H9 (cell line): ENCODE measurements at regions not wholly inside any gene's neighbourhood (a gene's known extent, or its start where the extent isn't known, plus 50 kb on each side); places are given as distances from the start of the nearest gene placed in this dataset.
A peak's percentile ranks its signal among the peaks of the same experiment; 100 is the strongest.

Experiments
- DNase-seq: peaks from one replicate; pipeline ENCODE4 v3.0.0-alpha.2; 2017
- H2AFZ ChIP-seq: one replicate; pipeline ENCODE4 v1.6.1; 2013; ENCODE audit warnings: mild to moderate bottlenecking, low read length, control low read depth, moderate library complexity
- H2AK5ac ChIP-seq: 2 replicates; pipeline ENCODE4 v1.6.1; 2013; ENCODE audit warnings: low read length, control low read depth, mixed read lengths; ENCODE audit not compliant: insufficient read length
- H2BK120ac ChIP-seq: one replicate; pipeline ENCODE4 v1.6.1; 2013; ENCODE audit warnings: low read depth, mild to moderate bottlenecking, low read length, control low read depth, inconsistent platforms; ENCODE audit not compliant: poor library complexity, severe bottlenecking
- H2BK12ac ChIP-seq: 2 replicates; pipeline ENCODE4 v1.6.1; 2013; ENCODE audit warnings: low read length, control low read depth, mixed read lengths, low read depth; ENCODE audit not compliant: insufficient read length
- H2BK15ac ChIP-seq: 2 replicates; pipeline ENCODE4 v1.6.1; 2013; ENCODE audit warnings: low read depth, low read length, control low read depth
- H2BK20ac ChIP-seq: one replicate; pipeline ENCODE4 v1.6.1; 2013; ENCODE audit warnings: low read depth, mild to moderate bottlenecking, low read length, control low read depth, inconsistent platforms; ENCODE audit not compliant: poor library complexity, severe bottlenecking
- H2BK5ac ChIP-seq: 2 replicates; pipeline ENCODE4 v1.6.1; 2013; ENCODE audit warnings: low read length, control low read depth, mixed read lengths; ENCODE audit not compliant: insufficient read length
- H3K14ac ChIP-seq: 2 replicates; pipeline ENCODE4 v1.6.1; 2013; ENCODE audit warnings: low read length, control low read depth; ENCODE audit not compliant: insufficient read depth
- H3K18ac ChIP-seq: 2 replicates; pipeline ENCODE4 v1.6.1; 2013; ENCODE audit warnings: low read depth, mild to moderate bottlenecking, mixed read lengths, low read length, control low read depth; ENCODE audit not compliant: insufficient read length
- H3K23ac ChIP-seq: 2 replicates; pipeline ENCODE4 v1.6.1; 2013; ENCODE audit warnings: low read length, control low read depth, mixed read lengths, low read depth; ENCODE audit not compliant: insufficient read length
- H3K23me2 ChIP-seq: 2 replicates; pipeline ENCODE4 v1.6.1; 2013; ENCODE audit warnings: low read depth, mild to moderate bottlenecking, mixed read lengths, low read length, control low read depth; ENCODE audit not compliant: insufficient read length, poor library complexity, severe bottlenecking
- H3K27ac ChIP-seq: 2 replicates; pipeline ENCODE4 v1.5.1; 2013; ENCODE audit warnings: low read length, control low read depth, mixed read lengths, low read depth; ENCODE audit not compliant: insufficient read length
- H3K27me3 ChIP-seq: 2 replicates; pipeline ENCODE4 v1.6.1; 2013; ENCODE audit warnings: low read length, control low read depth, inconsistent platforms; ENCODE audit not compliant: insufficient read depth
- H3K4ac ChIP-seq: 2 replicates; pipeline ENCODE4 v1.6.1; 2013; ENCODE audit warnings: low read depth, mild to moderate bottlenecking, control low read depth, inconsistent platforms, low read length, moderate library complexity
- H3K4me1 ChIP-seq: 2 replicates; pipeline ENCODE4 v1.6.1; 2013; ENCODE audit warnings: low read length, control low read depth, inconsistent platforms; ENCODE audit not compliant: insufficient read depth
- H3K4me2 ChIP-seq: 2 replicates; pipeline ENCODE4 v1.6.1; 2013; ENCODE audit warnings: low read length, control low read depth, mixed read lengths; ENCODE audit not compliant: insufficient read length, insufficient read depth
- H3K56ac ChIP-seq: 2 replicates; pipeline ENCODE4 v1.6.1; 2013; ENCODE audit warnings: low read depth, mild to moderate bottlenecking, mixed read lengths, low read length, control low read depth; ENCODE audit not compliant: insufficient read length
- H3K79me1 ChIP-seq: 2 replicates; pipeline ENCODE4 v1.6.1; 2013; ENCODE audit warnings: low read depth, mild to moderate bottlenecking, moderate library complexity, low read length, control low read depth, inconsistent platforms; ENCODE audit not compliant: insufficient read depth, poor library complexity, severe bottlenecking
- H3K79me2 ChIP-seq: 2 replicates; pipeline ENCODE4 v1.6.1; 2013; ENCODE audit warnings: low read length, control low read depth, inconsistent platforms; ENCODE audit not compliant: insufficient read depth
- H3K9ac ChIP-seq: 2 replicates; pipeline ENCODE4 v1.6.1; 2013; ENCODE audit warnings: low read length, control low read depth, mixed read lengths; ENCODE audit not compliant: insufficient read length; ENCODE audit errors: extremely low read depth
- H3K9me3 ChIP-seq: one replicate; pipeline ENCODE4 v1.6.1; 2013; ENCODE audit warnings: low read depth, low read length, inconsistent platforms; ENCODE audit not compliant: control insufficient read depth
- H3T11ph ChIP-seq: one replicate; pipeline ENCODE4 v1.6.1; 2013; ENCODE audit warnings: mild to moderate bottlenecking, low read length, control low read depth, inconsistent platforms
- H4K20me1 ChIP-seq: one replicate; pipeline ENCODE4 v1.6.1; 2013; ENCODE audit not compliant: control insufficient read depth, insufficient read length, insufficient read depth
- H4K5ac ChIP-seq: 2 replicates; pipeline ENCODE4 v1.6.1; 2013; ENCODE audit warnings: low read depth, mild to moderate bottlenecking, mixed read lengths, low read length, control low read depth; ENCODE audit not compliant: insufficient read length
- H4K8ac ChIP-seq: replicated peaks from 2 replicates; pipeline ENCODE4 v1.6.1; 2013; ENCODE audit warnings: low read length, control low read depth, mixed read lengths, low read depth; ENCODE audit not compliant: insufficient read length
- H4K91ac ChIP-seq: 2 replicates; pipeline ENCODE4 v1.6.1; 2013; ENCODE audit warnings: low read depth, mild to moderate bottlenecking, moderate library complexity, mixed read lengths, low read length, control low read depth; ENCODE audit not compliant: insufficient read length
- H3K27ac Mint-ChIP-seq, 3 experiments: 2 replicates in 2 of 3; 3 replicates in 1 of 3; pipeline ENCODE4 v1.8.0; 2020 to 2021; ENCODE audit warnings: mixed read lengths in 3 of 3, mild to moderate bottlenecking in 1 of 3, moderate library complexity in 1 of 3
- H3K27me3 Mint-ChIP-seq: 2 replicates; pipeline ENCODE4 v1.8.0; 2021; ENCODE audit warnings: low read depth, mild to moderate bottlenecking, moderate library complexity, mixed read lengths
- H3K36me3 Mint-ChIP-seq, 3 experiments: 2 replicates in 2 of 3; 3 replicates in 1 of 3; pipeline ENCODE4 v1.8.0; 2020 to 2021; ENCODE audit warnings: low read depth in 3 of 3, mixed read lengths in 3 of 3; ENCODE audit not compliant: insufficient read depth in 1 of 3
- H3K4me1 Mint-ChIP-seq, 2 experiments: 2 replicates each; pipeline ENCODE4 v1.8.0; 2020; ENCODE audit warnings: mixed read lengths in 2 of 2
- H3K4me3 Mint-ChIP-seq, 2 experiments: 2 replicates in 1 of 2; 3 replicates in 1 of 2; pipeline ENCODE4 v1.8.0; 2020 to 2021; ENCODE audit warnings: mild to moderate bottlenecking in 2 of 2, mixed read lengths in 2 of 2, moderate library complexity in 1 of 2
- H3K9me3 Mint-ChIP-seq, 2 experiments: 2 replicates in 1 of 2; 3 replicates in 1 of 2; pipeline ENCODE4 v1.8.0; 2020; ENCODE audit warnings: mild to moderate bottlenecking in 2 of 2, mixed read lengths in 2 of 2, moderate library complexity in 1 of 2
- CTCF ChIP-seq: fragments of 200-600 bp; sonication (generic); conservative IDR thresholded peaks from 3 replicates; pipeline ENCODE4 v1.8.0; 2021; ENCODE audit warnings: antibody characterized with exemption, mild to moderate bottlenecking
- WGBS: extraction: QIAGEN DNeasy Blood & Tissue Kit; methylation state at CpG from one replicate; pipeline ENCODE4 v1.1.7; 2013; ENCODE audit warnings: missing lambda C conversion rate, low lambda C conversion rate, mixed read lengths; ENCODE audit not compliant: insufficient read length; ENCODE audit errors: extremely low coverage; 5-methylcytosine and 5-hydroxymethylcytosine counted together

GRCh38 chr3:10738688-10739372 is 77.2 kb upstream of the SLC6A11 start:
- WGBS: no CpG with 5 or more reads among the region's 30 CpGs
- Histone ChIP-seq H3K9me3 (no peaks in the 10 kb centered on the region), H3K27ac (no peak overlapping the region), H3K79me2 (no peaks in the 10 kb centered on the region), H4K91ac (no peak overlapping the region), H3K18ac (no peak overlapping the region), H3K4me1 (no peaks in the 10 kb centered on the region), H3K9ac (no peak overlapping the region), H3K23ac (no peak overlapping the region), H3K23me2 (no peaks in the 10 kb centered on the region), H4K5ac (no peak overlapping the region), H3K4ac (no peak overlapping the region), H3K79me1 (no peaks in the 10 kb centered on the region), H2AK5ac (no peak overlapping the region), H3K27me3 (no peaks in the 10 kb centered on the region; the same call in 1 of the 2 replicates), H3K14ac (no peak overlapping the region), H2BK5ac (no peak overlapping the region), H3T11ph (no peak overlapping the region), H3K56ac (no peak overlapping the region), H3K4me2 (peak overlapping the region; percentile 23), H2BK120ac (no peak overlapping the region), H4K20me1 (no peaks in the 10 kb centered on the region), H2BK15ac (no peak overlapping the region), H2BK20ac (no peak overlapping the region), H2AFZ (no peak overlapping the region), H4K8ac (no peak overlapping the region), H2BK12ac (no peak overlapping the region)
- Mint-ChIP-seq H3K4me3 (peak overlapping the region; percentile 52 to 64), H3K27me3 (peaks cover 66% of the 10 kb centered on the region), H3K27ac (no peak overlapping the region), H3K36me3 (no peaks in the 10 kb centered on the region), H3K9me3 (peaks cover 7 to 8% of the 10 kb centered on the region in 2 experiments), H3K4me1 (peaks cover 6% of the 10 kb centered on the region in 2 experiments)
- TF ChIP-seq CTCF: peak; percentile 93
- DNase-seq: peak; percentile 89
